Keratinocyte (primary cell): ENCODE measurements at regions not wholly inside any gene's neighbourhood (a gene's known extent, or its start where the extent isn't known, plus 50 kb on each side); places are given as distances from the start of the nearest gene placed in this dataset.
A peak's percentile ranks its signal among the peaks of the same experiment; 100 is the strongest.

ENCODE experiments used
- DNase-seq: peaks from one replicate; pipeline ENCODE4 v3.0.0-alpha.2; 2011; ENCODE audit warnings: low read depth, missing footprints, low spot score
- FAIRE-seq: peaks from 2 replicates; lab custom pipeline; 2011; peaks lifted over from hg19 to GRCh38; lab: Jason Lieb, UNC
- H2AFZ ChIP-seq: 2 replicates; pipeline ENCODE4 v1.6.0; 2012; ENCODE audit warnings: low read length, control low read depth, inconsistent platforms; ENCODE audit not compliant: control insufficient read depth
- H3K27ac ChIP-seq: 2 replicates; pipeline ENCODE4 v1.5.1; 2011; ENCODE audit warnings: low read length; ENCODE audit not compliant: control insufficient read depth, insufficient read depth
- H3K27me3 ChIP-seq: 3 replicates; pipeline ENCODE4 v1.6.0; 2011; ENCODE audit warnings: low read length; ENCODE audit not compliant: control insufficient read depth, insufficient read depth; ENCODE audit errors: extremely low read depth
- H3K36me3 ChIP-seq, 2 experiments: 2 replicates in 1 of 2; 3 replicates in 1 of 2; pipeline ENCODE4 v1.5.1; 2011; ENCODE audit warnings: low read length in 2 of 2, mild to moderate bottlenecking in 1 of 2; ENCODE audit not compliant: control insufficient read depth in 2 of 2, insufficient read depth in 2 of 2; ENCODE audit errors: extremely low read depth in 1 of 2
- H3K4me1 ChIP-seq: 3 replicates; pipeline ENCODE4 v1.5.1; 2011; ENCODE audit warnings: low read length; ENCODE audit not compliant: control insufficient read depth, insufficient read depth; ENCODE audit errors: extremely low read depth
- H3K4me2 ChIP-seq: 3 replicates; pipeline ENCODE4 v1.6.0; 2011; ENCODE audit warnings: low read depth, low read length; ENCODE audit not compliant: control insufficient read depth, insufficient read depth; ENCODE audit errors: extremely low read depth
- H3K4me3 ChIP-seq, 3 experiments: fragments of 200-600 bp in 1 of 3; sonication (generic) in 1 of 3; 2 replicates in 2 of 3; 3 replicates in 1 of 3; pipeline ENCODE4 v1.5.1; 2011 to 2016; ENCODE audit warnings: low read length in 3 of 3, mild to moderate bottlenecking in 3 of 3, control low read depth in 2 of 3, inconsistent platforms in 1 of 3, low read depth in 1 of 3, mixed read lengths in 1 of 3, mixed run types in 1 of 3, moderate library complexity in 1 of 3; ENCODE audit not compliant: control insufficient read depth in 2 of 3, insufficient read depth in 2 of 3; ENCODE audit errors: extremely low read depth in 1 of 3
- H3K79me2 ChIP-seq: 2 replicates; pipeline ENCODE4 v1.6.0; 2012; ENCODE audit warnings: low read length; ENCODE audit not compliant: control insufficient read depth, insufficient read depth
- H3K9ac ChIP-seq: 3 replicates; pipeline ENCODE4 v1.6.0; 2011; ENCODE audit warnings: low read length; ENCODE audit not compliant: control insufficient read depth, insufficient read depth; ENCODE audit errors: extremely low read depth
- H3K9me1 ChIP-seq: 3 replicates; pipeline ENCODE4 v1.6.0; 2011; ENCODE audit warnings: low read length; ENCODE audit not compliant: control insufficient read depth, insufficient read depth; ENCODE audit errors: extremely low read depth
- H3K9me3 ChIP-seq: 2 replicates; pipeline ENCODE4 v1.5.1; 2012; ENCODE audit warnings: low read depth, low read length; ENCODE audit not compliant: control insufficient read depth
- H4K20me1 ChIP-seq: 3 replicates; pipeline ENCODE4 v1.6.0; 2011; ENCODE audit warnings: low read length; ENCODE audit not compliant: control insufficient read depth, insufficient read depth; ENCODE audit errors: extremely low read depth
- EZH2 ChIP-seq: IDR thresholded peaks from one replicate; pipeline ENCODE4 v1.6.1; 2012; ENCODE audit warnings: inconsistent platforms, mild to moderate bottlenecking, low read length, moderate library complexity
- dilution Hi-C: fragments of 300-500 bp; cut with MboI; formaldehyde crosslinking; loops from one replicate; pipeline ENCODE4 v1.7.0; 2020; ENCODE audit warnings: low sequenced_read_pairs; ENCODE audit not compliant: extremely low pct_ligation_motif_present
- TF ChIP-seq, protein P1 (sequence below), 3 experiments: IDR thresholded peaks in 1 of 3; conservative IDR thresholded peaks in 1 of 3; optimal IDR thresholded peaks in 1 of 3; 2 replicates in 2 of 3; 3 replicates in 1 of 3; pipeline versions ENCODE3 to v1.5.1; 2011; ENCODE audit warnings: low read length in 3 of 3, mild to moderate bottlenecking in 3 of 3, moderate library complexity in 2 of 3, control low read depth in 1 of 3, inconsistent platforms in 1 of 3; ENCODE audit not compliant: insufficient read depth in 2 of 3; ENCODE audit errors: extremely low read depth in 1 of 3

DNA sequence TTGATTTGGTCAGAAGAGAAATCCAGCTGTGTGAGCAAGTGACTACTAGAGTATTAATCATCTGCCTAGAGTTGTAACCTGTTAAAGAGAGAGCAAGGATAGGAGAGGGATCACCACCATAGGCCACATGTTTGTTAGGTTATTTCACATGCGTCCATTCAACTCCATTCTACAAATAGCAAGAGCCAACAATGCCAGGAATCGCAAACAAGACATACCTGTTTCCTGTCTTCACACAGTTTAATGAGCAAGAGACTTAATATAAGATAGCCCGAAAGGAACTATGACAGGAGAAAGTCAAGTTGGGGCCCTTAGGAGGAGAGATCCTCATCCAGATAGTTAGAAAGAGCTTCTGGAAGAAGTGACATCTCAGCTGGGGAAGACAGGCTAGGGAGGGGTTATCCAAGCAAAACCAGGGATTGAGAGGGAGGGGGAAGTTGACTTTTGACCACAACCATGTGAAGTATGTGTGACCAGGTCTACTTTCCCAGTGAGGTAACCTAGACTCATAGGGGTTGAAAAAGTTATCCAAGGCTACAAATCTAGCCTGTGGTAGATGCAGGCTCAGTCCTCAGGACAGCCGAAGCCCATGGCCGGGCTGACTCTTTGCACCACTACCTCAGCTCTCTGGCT, 147.4 kb downstream of the ALDH8A1 start:
- no peak overlapping the region for H3K9ac ChIP-seq
- no peak overlapping the region for H2AFZ ChIP-seq
- dilution Hi-C loops: no loop called here
- H3K9me3 ChIP-seq: no peaks in the 10 kb centered on the region
- no peaks in the 10 kb centered on the region for H3K4me1 ChIP-seq
- no peak overlapping the region for H3K4me3 ChIP-seq
- H3K9me1 ChIP-seq: no peaks in the 10 kb centered on the region
- FAIRE-seq (peak; percentile 61), DNase-seq (no peak)
- H3K27me3 ChIP-seq: no peaks in the 10 kb centered on the region
- H3K4me2 ChIP-seq: no peak overlapping the region
- no peaks in the 10 kb centered on the region for H4K20me1 ChIP-seq
- no peak overlapping the region for H3K27ac ChIP-seq
- H3K79me2 ChIP-seq: no peaks in the 10 kb centered on the region
- no peaks in the 10 kb centered on the region for H3K36me3 ChIP-seq
- no peak for TF ChIP-seq EZH2
- TF ChIP-seq, protein P1, sequence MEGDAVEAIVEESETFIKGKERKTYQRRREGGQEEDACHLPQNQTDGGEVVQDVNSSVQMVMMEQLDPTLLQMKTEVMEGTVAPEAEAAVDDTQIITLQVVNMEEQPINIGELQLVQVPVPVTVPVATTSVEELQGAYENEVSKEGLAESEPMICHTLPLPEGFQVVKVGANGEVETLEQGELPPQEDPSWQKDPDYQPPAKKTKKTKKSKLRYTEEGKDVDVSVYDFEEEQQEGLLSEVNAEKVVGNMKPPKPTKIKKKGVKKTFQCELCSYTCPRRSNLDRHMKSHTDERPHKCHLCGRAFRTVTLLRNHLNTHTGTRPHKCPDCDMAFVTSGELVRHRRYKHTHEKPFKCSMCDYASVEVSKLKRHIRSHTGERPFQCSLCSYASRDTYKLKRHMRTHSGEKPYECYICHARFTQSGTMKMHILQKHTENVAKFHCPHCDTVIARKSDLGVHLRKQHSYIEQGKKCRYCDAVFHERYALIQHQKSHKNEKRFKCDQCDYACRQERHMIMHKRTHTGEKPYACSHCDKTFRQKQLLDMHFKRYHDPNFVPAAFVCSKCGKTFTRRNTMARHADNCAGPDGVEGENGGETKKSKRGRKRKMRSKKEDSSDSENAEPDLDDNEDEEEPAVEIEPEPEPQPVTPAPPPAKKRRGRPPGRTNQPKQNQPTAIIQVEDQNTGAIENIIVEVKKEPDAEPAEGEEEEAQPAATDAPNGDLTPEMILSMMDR (optimal IDR thresholded peaks at IDR 0.05 in 1 of 3, IDR thresholded peaks at IDR 0.05 in 1 of 3, conservative IDR thresholded peaks at IDR 0.05 in 1 of 3; ENCODE audit: extremely low read depth in 1 of 3, insufficient read depth in 2 of 3, low read length in 3 of 3): no peak

DNA sequence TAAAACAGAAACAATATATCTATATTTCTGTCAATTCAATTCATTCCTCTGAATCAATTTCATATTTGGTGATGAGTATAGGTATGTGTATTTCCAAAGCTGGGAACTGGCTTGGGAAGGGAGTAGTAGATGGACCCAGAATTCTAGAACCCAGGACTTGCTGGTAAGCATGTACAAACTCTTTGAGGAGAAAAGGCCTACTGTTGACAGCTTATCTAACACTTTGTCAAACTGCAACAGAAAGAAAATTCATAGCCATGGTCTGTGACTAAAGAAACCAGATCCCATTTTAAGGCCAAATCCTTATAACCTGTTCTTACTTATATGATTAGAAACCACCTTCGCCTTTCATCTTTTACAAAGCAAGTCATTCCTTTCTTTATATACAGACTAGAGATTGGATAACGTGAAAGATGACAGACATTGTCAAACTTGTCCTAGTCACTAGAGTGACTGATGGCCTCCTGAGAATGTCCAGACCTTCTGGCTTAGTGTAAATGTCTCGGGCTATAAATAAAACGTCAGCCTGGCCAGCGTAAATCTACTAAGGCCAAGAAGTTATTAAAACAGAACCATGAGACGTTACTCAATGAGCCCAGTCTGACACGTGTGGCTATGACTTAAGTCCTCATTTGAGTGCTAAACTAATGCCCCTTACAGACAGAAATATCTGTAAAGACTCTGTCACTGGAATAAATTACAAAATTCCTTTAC, 152.3 kb downstream of the ALDH8A1 start:
- dilution Hi-C loops: no loop called here
- no peaks in the 10 kb centered on the region for H3K4me1 ChIP-seq
- no peak overlapping the region for H3K4me2 ChIP-seq
- H2AFZ ChIP-seq: no peak overlapping the region
- TF ChIP-seq EZH2: no peak
- TF ChIP-seq, protein P1 (optimal IDR thresholded peaks at IDR 0.05 in 1 of 3, IDR thresholded peaks at IDR 0.05 in 1 of 3, conservative IDR thresholded peaks at IDR 0.05 in 1 of 3; ENCODE audit: extremely low read depth in 1 of 3, insufficient read depth in 2 of 3, low read length in 3 of 3): no peak
- no peaks in the 10 kb centered on the region for H3K36me3 ChIP-seq
- H3K9ac ChIP-seq: no peak overlapping the region
- DNase-seq: no peak
- H3K79me2 ChIP-seq: no peaks in the 10 kb centered on the region
- H3K27ac ChIP-seq: no peak overlapping the region
- H3K4me3 ChIP-seq: no peak overlapping the region
- FAIRE-seq: no peak
- no peaks in the 10 kb centered on the region for H3K9me1 ChIP-seq
- no peaks in the 10 kb centered on the region for H3K27me3 ChIP-seq
- H3K9me3 ChIP-seq: no peaks in the 10 kb centered on the region
- no peaks in the 10 kb centered on the region for H4K20me1 ChIP-seq
